A549 (cell line): ENCODE measurements at regions not wholly inside any gene's neighbourhood (a gene's known extent, or its start where the extent isn't known, plus 50 kb on each side); places are given as distances from the start of the nearest gene placed in this dataset.

Experiments
- BCL3 ChIP-seq: fragments of >200 bp; sonication (Bioruptor Twin); formaldehyde crosslinking; IDR thresholded peaks from 3 replicates; pipeline ENCODE4 v1.6.1; 2016
- CBX2 ChIP-seq: fragments of 200-600 bp; sonication (generic); IDR thresholded peaks from 2 replicates; pipeline ENCODE4 v1.6.1; 2016; ENCODE audit warnings: low read depth, mild to moderate bottlenecking, borderline replicate concordance

- TF ChIP-seq CBX2, result no peak
- TF ChIP-seq BCL3, result no peak
These were observed 272.3 kb downstream of the ADGRL2 start for GRCh38 chr1:82073071-82073470.
